Liver (tissue), 3 donors: ENCODE measurements at regions not wholly inside any gene's neighbourhood (a gene's known extent, or its start where the extent isn't known, plus 50 kb on each side); places are given as distances from the start of the nearest gene placed in this dataset.

Experiments
- EGR1 ChIP-seq, 2 donors: IDR thresholded peaks; 2 replicates each; pipeline ENCODE4 v1.6.1; 2016 to 2018; ENCODE audit warnings: antibody characterized with exemption in 2 of 2, low read depth in 2 of 2
- HNF4A ChIP-seq, 2 donors: conservative IDR thresholded peaks; 2 replicates each; pipeline ENCODE4 v1.6.1; 2016; ENCODE audit warnings: antibody characterized with exemption in 2 of 2, mild to moderate bottlenecking in 2 of 2
- RAD21 ChIP-seq, 2 donors: IDR thresholded peaks; 2 replicates each; pipeline ENCODE4 v1.6.1; 2016; ENCODE audit warnings: antibody characterized with exemption in 2 of 2, mild to moderate bottlenecking in 2 of 2
- RXRA ChIP-seq, 2 donors: IDR thresholded peaks; 2 replicates each; pipeline ENCODE4 v1.6.1; 2017 to 2018; ENCODE audit warnings: antibody characterized with exemption in 2 of 2, mild to moderate bottlenecking in 1 of 2
- SP1 ChIP-seq: IDR thresholded peaks from 2 replicates; pipeline ENCODE4 v1.6.1; 2018; ENCODE audit warnings: antibody characterized with exemption, mild to moderate bottlenecking
- TAF1 ChIP-seq: conservative IDR thresholded peaks from 2 replicates; pipeline ENCODE4 v1.6.1; 2016; ENCODE audit warnings: antibody characterized with exemption, mild to moderate bottlenecking
- YY1 ChIP-seq: IDR thresholded peaks from 2 replicates; pipeline ENCODE4 v1.6.1; 2016; ENCODE audit warnings: antibody characterized with exemption, mild to moderate bottlenecking
- TF ChIP-seq, protein P1 (sequence below): fragments of 150-350 bp; IDR thresholded peaks from 2 replicates; pipeline ENCODE4 v1.5.1; 2017; ENCODE audit warnings: improper control_type of control experiment, low read depth, low read length; ENCODE audit not compliant: missing input control
- TF ChIP-seq, protein P2 (sequence below): IDR thresholded peaks from 2 replicates; pipeline ENCODE4 v1.6.1; 2016; ENCODE audit warnings: antibody characterized with exemption
- TF ChIP-seq, protein P3 (sequence below): IDR thresholded peaks from 2 replicates; pipeline ENCODE4 v1.6.1; 2016; ENCODE audit warnings: antibody characterized with exemption, mild to moderate bottlenecking
- TF ChIP-seq, protein P4 (sequence below): IDR thresholded peaks from 2 replicates; pipeline ENCODE4 v1.6.1; 2016; ENCODE audit warnings: antibody characterized with exemption
- TF ChIP-seq, protein P5 (sequence below): IDR thresholded peaks from 2 replicates; pipeline ENCODE4 v1.6.1; 2016; ENCODE audit warnings: antibody characterized with exemption
- donor health status: healthy.
- donor health status: healthy.

DNA sequence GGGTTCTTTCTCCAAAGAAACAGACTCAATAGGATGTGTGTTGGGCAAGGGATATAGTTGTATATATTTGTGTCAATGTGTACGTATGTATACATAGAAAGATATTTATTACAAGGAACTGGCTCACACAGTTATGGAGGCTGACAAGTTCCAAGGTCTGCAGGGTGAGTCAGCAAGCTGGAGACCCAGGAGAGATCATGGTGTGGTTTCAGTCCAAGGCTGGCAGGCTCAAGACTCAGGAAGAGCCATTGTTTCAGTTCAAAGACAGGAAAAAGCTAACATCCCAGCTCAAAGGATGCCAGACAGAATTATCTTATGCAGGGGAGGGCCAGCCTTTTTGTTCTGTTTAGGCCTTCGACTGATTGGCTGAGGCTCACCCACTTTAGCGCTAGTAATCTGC is 89.9 kb upstream of the RALGAPA2 start:
- TF ChIP-seq, protein P1, sequence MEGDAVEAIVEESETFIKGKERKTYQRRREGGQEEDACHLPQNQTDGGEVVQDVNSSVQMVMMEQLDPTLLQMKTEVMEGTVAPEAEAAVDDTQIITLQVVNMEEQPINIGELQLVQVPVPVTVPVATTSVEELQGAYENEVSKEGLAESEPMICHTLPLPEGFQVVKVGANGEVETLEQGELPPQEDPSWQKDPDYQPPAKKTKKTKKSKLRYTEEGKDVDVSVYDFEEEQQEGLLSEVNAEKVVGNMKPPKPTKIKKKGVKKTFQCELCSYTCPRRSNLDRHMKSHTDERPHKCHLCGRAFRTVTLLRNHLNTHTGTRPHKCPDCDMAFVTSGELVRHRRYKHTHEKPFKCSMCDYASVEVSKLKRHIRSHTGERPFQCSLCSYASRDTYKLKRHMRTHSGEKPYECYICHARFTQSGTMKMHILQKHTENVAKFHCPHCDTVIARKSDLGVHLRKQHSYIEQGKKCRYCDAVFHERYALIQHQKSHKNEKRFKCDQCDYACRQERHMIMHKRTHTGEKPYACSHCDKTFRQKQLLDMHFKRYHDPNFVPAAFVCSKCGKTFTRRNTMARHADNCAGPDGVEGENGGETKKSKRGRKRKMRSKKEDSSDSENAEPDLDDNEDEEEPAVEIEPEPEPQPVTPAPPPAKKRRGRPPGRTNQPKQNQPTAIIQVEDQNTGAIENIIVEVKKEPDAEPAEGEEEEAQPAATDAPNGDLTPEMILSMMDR, result no peak
- TF ChIP-seq, protein P2, sequence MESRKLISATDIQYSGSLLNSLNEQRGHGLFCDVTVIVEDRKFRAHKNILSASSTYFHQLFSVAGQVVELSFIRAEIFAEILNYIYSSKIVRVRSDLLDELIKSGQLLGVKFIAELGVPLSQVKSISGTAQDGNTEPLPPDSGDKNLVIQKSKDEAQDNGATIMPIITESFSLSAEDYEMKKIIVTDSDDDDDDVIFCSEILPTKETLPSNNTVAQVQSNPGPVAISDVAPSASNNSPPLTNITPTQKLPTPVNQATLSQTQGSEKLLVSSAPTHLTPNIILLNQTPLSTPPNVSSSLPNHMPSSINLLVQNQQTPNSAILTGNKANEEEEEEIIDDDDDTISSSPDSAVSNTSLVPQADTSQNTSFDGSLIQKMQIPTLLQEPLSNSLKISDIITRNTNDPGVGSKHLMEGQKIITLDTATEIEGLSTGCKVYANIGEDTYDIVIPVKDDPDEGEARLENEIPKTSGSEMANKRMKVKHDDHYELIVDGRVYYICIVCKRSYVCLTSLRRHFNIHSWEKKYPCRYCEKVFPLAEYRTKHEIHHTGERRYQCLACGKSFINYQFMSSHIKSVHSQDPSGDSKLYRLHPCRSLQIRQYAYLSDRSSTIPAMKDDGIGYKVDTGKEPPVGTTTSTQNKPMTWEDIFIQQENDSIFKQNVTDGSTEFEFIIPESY, result no peak
- TF ChIP-seq, protein P3, sequence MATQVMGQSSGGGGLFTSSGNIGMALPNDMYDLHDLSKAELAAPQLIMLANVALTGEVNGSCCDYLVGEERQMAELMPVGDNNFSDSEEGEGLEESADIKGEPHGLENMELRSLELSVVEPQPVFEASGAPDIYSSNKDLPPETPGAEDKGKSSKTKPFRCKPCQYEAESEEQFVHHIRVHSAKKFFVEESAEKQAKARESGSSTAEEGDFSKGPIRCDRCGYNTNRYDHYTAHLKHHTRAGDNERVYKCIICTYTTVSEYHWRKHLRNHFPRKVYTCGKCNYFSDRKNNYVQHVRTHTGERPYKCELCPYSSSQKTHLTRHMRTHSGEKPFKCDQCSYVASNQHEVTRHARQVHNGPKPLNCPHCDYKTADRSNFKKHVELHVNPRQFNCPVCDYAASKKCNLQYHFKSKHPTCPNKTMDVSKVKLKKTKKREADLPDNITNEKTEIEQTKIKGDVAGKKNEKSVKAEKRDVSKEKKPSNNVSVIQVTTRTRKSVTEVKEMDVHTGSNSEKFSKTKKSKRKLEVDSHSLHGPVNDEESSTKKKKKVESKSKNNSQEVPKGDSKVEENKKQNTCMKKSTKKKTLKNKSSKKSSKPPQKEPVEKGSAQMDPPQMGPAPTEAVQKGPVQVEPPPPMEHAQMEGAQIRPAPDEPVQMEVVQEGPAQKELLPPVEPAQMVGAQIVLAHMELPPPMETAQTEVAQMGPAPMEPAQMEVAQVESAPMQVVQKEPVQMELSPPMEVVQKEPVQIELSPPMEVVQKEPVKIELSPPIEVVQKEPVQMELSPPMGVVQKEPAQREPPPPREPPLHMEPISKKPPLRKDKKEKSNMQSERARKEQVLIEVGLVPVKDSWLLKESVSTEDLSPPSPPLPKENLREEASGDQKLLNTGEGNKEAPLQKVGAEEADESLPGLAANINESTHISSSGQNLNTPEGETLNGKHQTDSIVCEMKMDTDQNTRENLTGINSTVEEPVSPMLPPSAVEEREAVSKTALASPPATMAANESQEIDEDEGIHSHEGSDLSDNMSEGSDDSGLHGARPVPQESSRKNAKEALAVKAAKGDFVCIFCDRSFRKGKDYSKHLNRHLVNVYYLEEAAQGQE, result no peak
- TF ChIP-seq TAF1 (no peak), RXRA (IDR thresholded peaks at IDR 0.05) (no peak), HNF4A (conservative IDR thresholded peaks at IDR 0.05) (no peak), SP1 (no peak), YY1 (no peak), EGR1 (IDR thresholded peaks at IDR 0.05; ENCODE audit: low read depth in 2 of 2) (no peak), RAD21 (IDR thresholded peaks at IDR 0.05) (no peak)
- TF ChIP-seq, protein P4, sequence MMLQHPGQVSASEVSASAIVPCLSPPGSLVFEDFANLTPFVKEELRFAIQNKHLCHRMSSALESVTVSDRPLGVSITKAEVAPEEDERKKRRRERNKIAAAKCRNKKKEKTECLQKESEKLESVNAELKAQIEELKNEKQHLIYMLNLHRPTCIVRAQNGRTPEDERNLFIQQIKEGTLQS, result no peak
- TF ChIP-seq, protein P5, sequence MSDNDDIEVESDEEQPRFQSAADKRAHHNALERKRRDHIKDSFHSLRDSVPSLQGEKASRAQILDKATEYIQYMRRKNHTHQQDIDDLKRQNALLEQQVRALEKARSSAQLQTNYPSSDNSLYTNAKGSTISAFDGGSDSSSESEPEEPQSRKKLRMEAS, result no peak
